ENCODE measurements at regions not wholly inside any gene's neighbourhood (a gene's known extent, or its start where the extent isn't known, plus 50 kb on each side); places are given as distances from the start of the nearest gene placed in this dataset.

- no peak for DNase-seq
Observed at GRCh38 chr1:231108516-231109302, 53.1 kb upstream of the TRIM67 start.

GRCh38 chr1:231107600-231108326 lies 54.1 kb upstream of the TRIM67 start:
- DNase-seq, result no peak

- DNase-seq, result no peak
Observed at GRCh38 chr1:231107151-231107550, 54.7 kb upstream of the TRIM67 start.

- no peak for DNase-seq
Observed at GRCh38 chr1:231106347-231106746, 55.5 kb upstream of the TRIM67 start.

- DNase-seq, result no peak
Observed at GRCh38 chr1:231104917-231105316, 56.9 kb upstream of the TRIM67 start.

- no peak for DNase-seq
Observed at GRCh38 chr1:231103961-231104360, 57.9 kb upstream of the TRIM67 start.

- DNase-seq, result no peak
Observed at GRCh38 chr1:231099996-231100767, 60.1 kb upstream of the FAM89A start.

- no peak for DNase-seq
Observed at GRCh38 chr1:231099311-231099710, 59.3 kb upstream of the FAM89A start.

- DNase-seq, result no peak
Observed at GRCh38 chr1:231095595-231095994, 55.5 kb upstream of the FAM89A start.

GRCh38 chr1:231094421-231094820 lies 54.4 kb upstream of the FAM89A start:
- DNase-seq, result no peak

- DNase-seq, result no peak
Observed at GRCh38 chr1:231093156-231093922, 53.3 kb upstream of the FAM89A start.

- DNase-seq, result no peak
Observed at GRCh38 chr1:231092380-231092779, 52.3 kb upstream of the FAM89A start.

- peak; percentile 42 for DNase-seq
Observed at GRCh38 chr1:231091831-231092301, 51.8 kb upstream of the FAM89A start.

- no peak for DNase-seq
Observed at GRCh38 chr1:231091415-231091814, 51.4 kb upstream of the FAM89A start.

Data from activated CD4-positive, CD25-positive, alpha-beta regulatory T cell treated with anti-CD3 and anti-CD28 coated beads, Interleukin-2, amount 50 U/mL, for 72 hours (primary cell).